CD4-positive, CD25-positive, alpha-beta regulatory T cell (primary cell): ENCODE measurements at regions not wholly inside any gene's neighbourhood (a gene's known extent, or its start where the extent isn't known, plus 50 kb on each side); places are given as distances from the start of the nearest gene placed in this dataset.

Source experiments
- ATAC-seq, 2 donors: fragments of 150-1000 bp; cut with Tn5 transposase; one replicate each; pipeline ENCODE4 v1.10.0; 2021; ENCODE audit warnings: low read depth in 2 of 2, moderate number of reproducible peaks in 2 of 2, moderate library complexity in 1 of 2
- DNase-seq, 3 donors: peaks; one replicate each; pipeline versions ENCODE4 v3.0.0 to v3.0.0-alpha.2; 2012 to 2022; ENCODE audit warnings: mixed read lengths in 1 of 3
- H3K27ac ChIP-seq: one replicate; pipeline ENCODE4 v1.7.0; 2013; ENCODE audit warnings: mild to moderate bottlenecking, low read length; ENCODE audit not compliant: insufficient read depth, poor library complexity, severe bottlenecking
- H3K27me3 ChIP-seq: one replicate; pipeline ENCODE4 v1.7.0; 2013; ENCODE audit warnings: low read length; ENCODE audit not compliant: control insufficient read depth, insufficient read depth
- H3K36me3 ChIP-seq: one replicate; pipeline ENCODE4 v1.7.0; 2013; ENCODE audit warnings: mild to moderate bottlenecking, low read length, moderate library complexity; ENCODE audit not compliant: control insufficient read depth, insufficient read depth
- H3K4me1 ChIP-seq: 2 replicates; pipeline ENCODE4 v1.7.0; 2013; ENCODE audit warnings: mild to moderate bottlenecking, low read length; ENCODE audit not compliant: insufficient read depth, control insufficient read depth, poor library complexity, severe bottlenecking
- H3K4me3 ChIP-seq: one replicate; pipeline ENCODE4 v1.7.0; 2013; ENCODE audit warnings: low read depth, mild to moderate bottlenecking, low read length, moderate library complexity
- H3K9me3 ChIP-seq, 2 experiments: 1 replicate in 1 of 2; 2 replicates in 1 of 2; pipeline ENCODE4 v1.7.0; 2013; ENCODE audit warnings: low read length in 2 of 2, mild to moderate bottlenecking in 1 of 2, moderate library complexity in 1 of 2; ENCODE audit not compliant: control insufficient read depth in 2 of 2
- H3K27ac Mint-ChIP-seq, 3 donors: one replicate each; pipeline ENCODE4 v1.8.0; 2020 to 2022; ENCODE audit warnings: mild to moderate bottlenecking in 3 of 3, mixed read lengths in 3 of 3, moderate library complexity in 2 of 3
- H3K27me3 Mint-ChIP-seq: one replicate; pipeline ENCODE4 v1.8.0; 2022; ENCODE audit warnings: mild to moderate bottlenecking, mixed read lengths
- H3K36me3 Mint-ChIP-seq: one replicate; pipeline ENCODE4 v1.8.0; 2020; ENCODE audit warnings: mixed read lengths
- H3K4me1 Mint-ChIP-seq, 4 donors: one replicate each; pipeline ENCODE4 v1.8.0; 2020 to 2022; ENCODE audit warnings: mixed read lengths in 4 of 4, mild to moderate bottlenecking in 1 of 4
- H3K4me3 Mint-ChIP-seq, 4 donors: one replicate each; pipeline ENCODE4 v1.8.0; 2020 to 2022; ENCODE audit warnings: mild to moderate bottlenecking in 4 of 4, mixed read lengths in 4 of 4, moderate library complexity in 3 of 4
- H3K9me3 Mint-ChIP-seq, 7 donors: one replicate each; pipeline ENCODE4 v1.8.0; 2020 to 2022; ENCODE audit warnings: mixed read lengths in 7 of 7, mild to moderate bottlenecking in 3 of 7, moderate library complexity in 2 of 7

- Mint-ChIP-seq H3K36me3 (no peaks in the 10 kb centered on the region), H3K4me1 (no peaks in the 10 kb centered on the region), H3K4me3 (no peak overlapping the region), H3K27me3 (peaks cover 8% of the 10 kb centered on the region), H3K9me3 (peaks cover 0 to 2% (median 0%) of the 10 kb centered on the region in 7 donors), H3K27ac (no peak overlapping the region)
- Histone ChIP-seq H3K4me3 (no peak overlapping the region), H3K36me3 (no peaks in the 10 kb centered on the region), H3K27ac (no peak overlapping the region), H3K9me3 (no peaks in the 10 kb centered on the region), H3K27me3 (no peaks in the 10 kb centered on the region), H3K4me1 (no peaks in the 10 kb centered on the region)
- DNase-seq (no peak), ATAC-seq (no peak)
Observed at GRCh38 chr2:44825702-44826101, 115.8 kb upstream of the SIX3 start.

GRCh38 chr2:44826601-44827000 lies 114.9 kb upstream of the SIX3 start:
- ATAC-seq: no peak
- Histone ChIP-seq H3K4me1 (no peaks in the 10 kb centered on the region), H3K27ac (no peak overlapping the region), H3K9me3 (no peaks in the 10 kb centered on the region), H3K36me3 (no peaks in the 10 kb centered on the region), H3K27me3 (no peaks in the 10 kb centered on the region), H3K4me3 (no peak overlapping the region)
- DNase-seq: no peak
- Mint-ChIP-seq H3K27ac (no peak overlapping the region), H3K9me3 (peaks cover 0 to 2% (median 0%) of the 10 kb centered on the region in 7 donors), H3K4me1 (no peaks in the 10 kb centered on the region), H3K4me3 (no peak overlapping the region), H3K36me3 (no peaks in the 10 kb centered on the region), H3K27me3 (peaks cover 1% of the 10 kb centered on the region)

GRCh38 chr2:44829771-44830170 lies 111.7 kb upstream of the SIX3 start:
- no peaks in the 10 kb centered on the region for H3K36me3 ChIP-seq
- no peak for ATAC-seq

GRCh38 chr2:44833171-44834069 lies 108.1 kb upstream of the SIX3 start:
- H3K9me3 ChIP-seq: no peaks in the 10 kb centered on the region
- no peaks in the 10 kb centered on the region for H3K27me3 Mint-ChIP-seq
- H3K4me3 Mint-ChIP-seq: no peak overlapping the region
- no peak for ATAC-seq
- H3K4me1 ChIP-seq: no peaks in the 10 kb centered on the region
- H3K4me1 Mint-ChIP-seq: peaks cover 0 to 2% (median 0%) of the 10 kb centered on the region in 4 donors
- H3K27ac Mint-ChIP-seq: no peak overlapping the region
- no peaks in the 10 kb centered on the region for H3K36me3 Mint-ChIP-seq
- H3K27ac ChIP-seq: no peak overlapping the region
- H3K27me3 ChIP-seq: no peaks in the 10 kb centered on the region
- peaks cover 0 to 3% (median 0%) of the 10 kb centered on the region in 7 donors for H3K9me3 Mint-ChIP-seq
- H3K36me3 ChIP-seq: no peaks in the 10 kb centered on the region
- no peak overlapping the region for H3K4me3 ChIP-seq
- no peak for DNase-seq

More at GRCh38 chr2:44829771-44830170, 111.7 kb upstream of the SIX3 start:
- H3K9me3 Mint-ChIP-seq: peaks cover 0 to 3% (median 0%) of the 10 kb centered on the region in 7 donors
- H3K4me1 Mint-ChIP-seq: no peaks in the 10 kb centered on the region
- H3K4me3 ChIP-seq: no peak overlapping the region
- no peak for DNase-seq
- no peaks in the 10 kb centered on the region for H3K27me3 Mint-ChIP-seq
- no peak overlapping the region for H3K27ac Mint-ChIP-seq
- H3K4me3 Mint-ChIP-seq: no peak overlapping the region
- H3K27me3 ChIP-seq: no peaks in the 10 kb centered on the region
- H3K27ac ChIP-seq: no peak overlapping the region
- no peaks in the 10 kb centered on the region for H3K9me3 ChIP-seq
- H3K4me1 ChIP-seq: no peaks in the 10 kb centered on the region
- H3K36me3 Mint-ChIP-seq: no peaks in the 10 kb centered on the region

GRCh38 chr2:44834656-44835055 lies 106.8 kb upstream of the SIX3 start:
- H3K4me1 Mint-ChIP-seq: peaks cover 0 to 2% (median 0%) of the 10 kb centered on the region in 4 donors
- H3K9me3 Mint-ChIP-seq: peaks cover 0 to 1% (median 0%) of the 10 kb centered on the region in 7 donors
- no peaks in the 10 kb centered on the region for H3K9me3 ChIP-seq
- no peak overlapping the region for H3K27ac Mint-ChIP-seq
- no peak overlapping the region for H3K27ac ChIP-seq
- H3K4me3 Mint-ChIP-seq: no peak overlapping the region
- H3K27me3 Mint-ChIP-seq: no peaks in the 10 kb centered on the region
- H3K4me1 ChIP-seq: no peaks in the 10 kb centered on the region
- ATAC-seq (no peak), DNase-seq (no peak)
- no peak overlapping the region for H3K4me3 ChIP-seq
- H3K36me3 Mint-ChIP-seq: no peaks in the 10 kb centered on the region
- H3K36me3 ChIP-seq: no peaks in the 10 kb centered on the region
- no peaks in the 10 kb centered on the region for H3K27me3 ChIP-seq

- Mint-ChIP-seq H3K4me1 (peaks cover 0 to 2% (median 0%) of the 10 kb centered on the region in 4 donors), H3K27ac (no peak overlapping the region), H3K36me3 (no peaks in the 10 kb centered on the region), H3K9me3 (peaks cover 0 to 1% (median 0%) of the 10 kb centered on the region in 7 donors), H3K4me3 (no peak overlapping the region), H3K27me3 (no peaks in the 10 kb centered on the region)
- DNase-seq: peak in 1 of 3 donors; percentile 41
- Histone ChIP-seq H3K9me3 (no peaks in the 10 kb centered on the region), H3K36me3 (no peaks in the 10 kb centered on the region), H3K27ac (no peak overlapping the region), H3K27me3 (no peaks in the 10 kb centered on the region), H3K4me1 (no peaks in the 10 kb centered on the region), H3K4me3 (no peak overlapping the region)
- peak in 1 of 2 donors; percentile 39 for ATAC-seq
Observed at GRCh38 chr2:44836174-44836573, 105.3 kb upstream of the SIX3 start.

GRCh38 chr2:44836916-44837315 lies 104.6 kb upstream of the SIX3 start:
- DNase-seq (no peak), ATAC-seq (no peak)
- Mint-ChIP-seq H3K4me3 (no peak overlapping the region), H3K4me1 (peaks cover 0 to 2% (median 0%) of the 10 kb centered on the region in 4 donors), H3K27ac (no peak overlapping the region), H3K27me3 (no peaks in the 10 kb centered on the region), H3K9me3 (peaks cover 0 to 1% (median 0%) of the 10 kb centered on the region in 7 donors), H3K36me3 (no peaks in the 10 kb centered on the region)
- Histone ChIP-seq H3K9me3 (no peaks in the 10 kb centered on the region), H3K4me3 (no peak overlapping the region), H3K36me3 (no peaks in the 10 kb centered on the region), H3K27ac (no peak overlapping the region), H3K27me3 (no peaks in the 10 kb centered on the region), H3K4me1 (no peaks in the 10 kb centered on the region)
